Karpas-422 (cell line): ENCODE measurements at regions not wholly inside any gene's neighbourhood (a gene's known extent, or its start where the extent isn't known, plus 50 kb on each side); places are given as distances from the start of the nearest gene placed in this dataset.
"Not testable (repeated sequence)": the region's sequence is repeated elsewhere in the genome, so short reads cannot be mapped to it uniquely, and the experiment has no call there.

Source experiments
- DNase-seq: peaks from one replicate; pipeline ENCODE4 v3.0.0-alpha.2; 2015
- H2AFZ ChIP-seq: fragments of 200-600 bp; sonication (generic); 2 replicates; pipeline ENCODE4 v1.6.1; 2014; ENCODE audit warnings: antibody characterized with exemption, low read length, mixed read lengths
- H3K27ac ChIP-seq: fragments of 200-600 bp; sonication (generic); 2 replicates; pipeline ENCODE4 v1.5.1; 2014; ENCODE audit warnings: mild to moderate bottlenecking, low read length, moderate library complexity
- H3K27me3 ChIP-seq: fragments of 200-600 bp; sonication (generic); 2 replicates; pipeline ENCODE4 v1.6.1; 2014; ENCODE audit warnings: low read length, mixed read lengths
- H3K36me3 ChIP-seq: fragments of 200-600 bp; sonication (generic); 2 replicates; pipeline ENCODE4 v1.6.1; 2014; ENCODE audit warnings: low read length, mixed read lengths; ENCODE audit not compliant: insufficient read depth
- H3K4me1 ChIP-seq: fragments of 200-600 bp; sonication (generic); 2 replicates; pipeline ENCODE4 v1.6.1; 2014; ENCODE audit warnings: mild to moderate bottlenecking, low read length, mixed read lengths
- H3K4me2 ChIP-seq: fragments of 200-600 bp; sonication (generic); 2 replicates; pipeline ENCODE4 v1.6.1; 2014; ENCODE audit warnings: low read length, low read depth, mild to moderate bottlenecking; ENCODE audit not compliant: poor library complexity, severe bottlenecking
- H3K4me3 ChIP-seq: fragments of 200-600 bp; sonication (generic); 2 replicates; pipeline ENCODE4 v1.5.1; 2014; ENCODE audit warnings: mild to moderate bottlenecking, antibody characterized with exemption, low read length, mixed read lengths
- H3K79me2 ChIP-seq: fragments of 200-600 bp; sonication (generic); 2 replicates; pipeline ENCODE4 v1.6.1; 2014; ENCODE audit warnings: mild to moderate bottlenecking, low read length, mixed read lengths
- H3K9ac ChIP-seq: fragments of 200-600 bp; sonication (generic); 2 replicates; pipeline ENCODE4 v1.6.0; 2014; ENCODE audit warnings: low read length
- H3K9me2 ChIP-seq: fragments of 200-600 bp; sonication (generic), shearing (Covaris generic); replicated peaks from 2 replicates; pipeline ENCODE4 v1.6.0; 2014; ENCODE audit warnings: mild to moderate bottlenecking, low read length, moderate library complexity; ENCODE audit not compliant: insufficient read depth
- H3K9me3 ChIP-seq: fragments of 300-700, 200-600 bp; sonication (generic); 2 replicates; pipeline ENCODE4 v1.6.1; 2014; ENCODE audit warnings: low read length, mixed read lengths
- H4K20me1 ChIP-seq: fragments of 200-600 bp; sonication (generic); 2 replicates; pipeline ENCODE4 v1.6.1; 2014; ENCODE audit warnings: mild to moderate bottlenecking, antibody characterized with exemption, low read length, low read depth; ENCODE audit not compliant: insufficient read depth

DNA sequence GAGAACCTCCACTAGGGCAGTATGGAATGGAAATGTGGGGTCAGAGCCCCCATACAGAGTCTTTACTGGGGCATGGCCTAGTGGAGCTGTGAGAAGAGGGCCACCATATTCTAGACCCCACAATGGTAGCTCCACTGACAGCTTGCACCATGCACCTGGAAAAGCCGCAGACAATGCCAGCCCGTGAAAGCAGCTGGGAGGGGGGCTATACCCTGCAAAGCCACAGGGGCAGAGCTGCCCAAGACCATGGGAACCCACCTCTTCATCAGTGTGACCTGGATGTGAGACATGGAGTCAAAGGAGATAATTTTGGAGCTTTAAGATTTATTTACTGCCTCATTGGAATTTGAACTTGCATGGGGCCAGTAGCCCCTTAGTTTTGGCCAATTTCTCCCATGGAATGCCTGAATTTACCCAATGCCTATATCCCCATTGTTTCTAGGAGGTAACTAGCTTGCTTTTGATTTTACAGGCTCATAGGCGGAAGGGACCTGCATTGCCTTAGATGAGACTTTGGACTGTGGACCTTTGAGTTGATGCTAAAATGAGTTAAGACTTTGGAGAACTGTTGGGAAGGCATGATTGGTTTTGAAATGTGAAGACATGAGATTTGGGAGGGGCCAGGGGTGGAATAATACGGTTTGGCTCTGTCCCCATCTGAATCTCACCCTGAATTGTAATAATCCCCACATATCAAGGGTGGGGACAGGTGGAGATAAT, 89.4 kb upstream of the MAMLD1 start:
- not testable (repeated sequence) for H3K9me3 ChIP-seq, H3K4me2 ChIP-seq, H3K9ac ChIP-seq, H3K79me2 ChIP-seq, H2AFZ ChIP-seq, H3K4me1 ChIP-seq, H3K36me3 ChIP-seq, H3K9me2 ChIP-seq, DNase-seq, H3K27ac ChIP-seq, H3K27me3 ChIP-seq, H4K20me1 ChIP-seq, H3K4me3 ChIP-seq

DNA sequence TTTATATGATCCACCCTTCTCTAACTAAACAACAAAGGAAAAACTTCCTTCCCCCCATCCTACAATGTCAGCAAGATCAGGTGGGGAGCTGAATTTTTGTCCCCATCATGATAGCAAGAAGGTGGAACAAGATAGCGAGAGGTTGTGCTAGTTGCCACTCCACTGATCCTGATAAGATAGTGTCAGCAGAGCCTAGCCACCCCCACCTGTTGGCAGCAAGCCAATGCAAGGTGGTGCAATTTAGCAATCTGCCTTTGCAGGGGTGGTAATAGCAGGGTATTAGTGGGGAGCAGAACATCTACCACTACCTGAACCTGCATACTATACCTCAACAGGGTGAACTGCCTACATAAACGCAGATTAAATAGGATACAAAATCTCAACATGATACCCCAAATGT, 80.2 kb upstream of the MAMLD1 start:
- no peaks in the 10 kb centered on the region for H4K20me1 ChIP-seq
- DNase-seq: no peak
- H3K4me3 ChIP-seq: no peak overlapping the region
- no peak overlapping the region for H3K4me2 ChIP-seq
- no peaks in the 10 kb centered on the region for H3K27me3 ChIP-seq
- H3K27ac ChIP-seq: no peak overlapping the region
- H3K4me1 ChIP-seq: no peaks in the 10 kb centered on the region
- H3K9me3 ChIP-seq: no peaks in the 10 kb centered on the region
- H3K9ac ChIP-seq: no peak overlapping the region
- no peaks in the 10 kb centered on the region for H3K36me3 ChIP-seq
- H2AFZ ChIP-seq: no peak overlapping the region
- no peaks in the 10 kb centered on the region for H3K9me2 ChIP-seq
- no peaks in the 10 kb centered on the region for H3K79me2 ChIP-seq

DNA sequence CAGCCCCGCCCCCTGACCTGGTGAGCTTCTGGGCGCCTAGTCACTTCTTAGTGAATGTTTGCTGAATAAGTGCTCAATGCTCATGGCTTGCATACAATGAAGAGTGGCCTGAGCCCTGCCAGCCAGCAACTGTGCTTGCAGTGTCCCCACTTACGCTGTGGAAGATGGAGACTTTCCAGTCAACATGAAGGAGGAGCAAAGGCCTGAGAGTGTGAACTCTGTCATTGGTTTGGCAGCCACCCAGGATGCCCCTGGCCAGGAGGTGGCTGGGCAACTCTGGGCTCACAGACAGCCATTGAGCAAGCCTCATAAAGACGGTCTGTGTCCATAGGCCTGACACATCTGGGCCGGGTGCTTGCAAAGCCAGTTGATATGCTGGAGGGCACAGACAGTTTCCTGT, 72.1 kb upstream of the MAMLD1 start:
- Histone ChIP-seq H3K36me3 (no peaks in the 10 kb centered on the region), H3K4me2 (no peak overlapping the region), H3K9me2 (no peaks in the 10 kb centered on the region), H4K20me1 (no peaks in the 10 kb centered on the region), H3K27ac (no peak overlapping the region), H2AFZ (no peak overlapping the region), H3K4me1 (no peaks in the 10 kb centered on the region), H3K9me3 (no peaks in the 10 kb centered on the region), H3K9ac (no peak overlapping the region), H3K27me3 (no peaks in the 10 kb centered on the region), H3K4me3 (no peak overlapping the region), H3K79me2 (no peaks in the 10 kb centered on the region)
- DNase-seq: no peak

DNA sequence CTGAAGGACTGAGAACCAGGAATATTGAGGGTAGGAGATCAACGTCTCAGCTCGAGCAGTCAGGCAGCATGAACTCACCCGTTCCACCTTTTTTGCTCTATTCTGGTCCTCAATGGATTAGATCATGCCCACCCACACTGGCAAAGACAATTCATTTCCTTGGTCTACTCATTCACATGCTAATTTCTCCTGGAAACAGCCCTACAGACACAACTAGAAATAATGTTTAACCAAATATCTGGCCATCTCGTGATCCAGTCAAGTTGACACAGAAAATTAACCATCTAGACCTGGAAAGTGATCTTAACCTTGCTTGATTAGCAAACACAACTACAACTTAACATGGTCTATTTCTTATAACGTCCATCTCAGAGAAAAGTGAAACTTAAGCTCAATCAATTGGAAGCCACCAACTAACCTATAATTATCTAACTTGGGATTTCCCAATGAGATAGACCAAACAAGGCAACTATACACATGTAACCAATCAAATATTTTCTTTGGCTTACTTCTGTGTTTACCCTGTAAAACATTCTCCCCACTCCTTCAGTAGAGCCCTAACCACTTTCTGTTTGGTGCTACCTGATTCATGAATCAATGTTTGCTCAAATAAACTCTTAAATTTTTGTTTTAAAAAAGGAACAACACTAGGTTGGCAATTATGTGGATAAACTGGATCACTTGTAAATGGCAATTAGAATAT, 69.7 kb upstream of the MAMLD1 start:
- H3K79me2 ChIP-seq: no peaks in the 10 kb centered on the region
- H3K27me3 ChIP-seq: no peaks in the 10 kb centered on the region
- H3K9ac ChIP-seq: no peak overlapping the region
- no peak overlapping the region for H3K4me2 ChIP-seq
- H3K9me3 ChIP-seq: no peaks in the 10 kb centered on the region
- no peaks in the 10 kb centered on the region for H3K4me1 ChIP-seq
- no peak overlapping the region for H3K27ac ChIP-seq
- H3K36me3 ChIP-seq: no peaks in the 10 kb centered on the region
- H3K9me2 ChIP-seq: no peaks in the 10 kb centered on the region
- no peak overlapping the region for H3K4me3 ChIP-seq
- no peak overlapping the region for H2AFZ ChIP-seq
- H4K20me1 ChIP-seq: no peaks in the 10 kb centered on the region
- DNase-seq: no peak

DNA sequence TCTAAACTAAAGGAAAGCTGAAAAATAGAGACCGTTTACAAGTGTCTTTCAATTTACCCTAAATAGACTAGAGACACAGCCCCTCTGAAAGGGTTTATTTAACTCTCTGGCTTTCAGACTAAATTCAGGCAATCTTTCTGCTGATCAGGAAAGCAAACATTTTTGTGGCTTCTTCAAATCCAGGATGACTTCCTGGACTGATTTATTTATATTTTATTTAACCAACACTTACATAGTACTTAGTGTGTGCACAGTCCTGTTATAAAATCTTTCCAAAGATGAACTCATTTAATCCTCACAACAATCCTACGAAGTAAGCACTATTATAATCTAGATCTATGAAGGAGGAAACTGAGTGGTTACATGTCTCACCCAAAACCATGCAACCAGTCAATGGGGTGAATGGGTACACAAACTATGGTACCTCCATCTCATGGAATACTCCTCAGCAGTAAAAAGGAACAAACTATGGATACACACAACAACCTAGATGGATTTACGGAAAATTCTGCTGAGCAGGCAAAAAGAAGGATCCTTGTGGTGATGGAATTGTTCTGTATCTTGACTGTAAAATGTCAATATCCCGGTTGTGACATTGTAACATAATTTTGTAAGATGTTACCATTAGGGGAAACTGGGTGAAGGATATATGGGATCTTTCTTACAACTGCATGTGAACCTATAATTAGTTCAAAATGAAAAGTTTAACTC, 64.1 kb upstream of the MAMLD1 start:
- DNase-seq: no peak
- Histone ChIP-seq H3K27me3 (no peaks in the 10 kb centered on the region), H3K79me2 (no peaks in the 10 kb centered on the region), H3K9me2 (no peaks in the 10 kb centered on the region), H3K4me2 (no peak overlapping the region), H4K20me1 (no peaks in the 10 kb centered on the region), H3K9me3 (no peaks in the 10 kb centered on the region), H3K9ac (no peak overlapping the region), H3K4me3 (no peak overlapping the region), H3K4me1 (no peaks in the 10 kb centered on the region), H2AFZ (no peak overlapping the region), H3K36me3 (no peaks in the 10 kb centered on the region), H3K27ac (no peak overlapping the region)

DNA sequence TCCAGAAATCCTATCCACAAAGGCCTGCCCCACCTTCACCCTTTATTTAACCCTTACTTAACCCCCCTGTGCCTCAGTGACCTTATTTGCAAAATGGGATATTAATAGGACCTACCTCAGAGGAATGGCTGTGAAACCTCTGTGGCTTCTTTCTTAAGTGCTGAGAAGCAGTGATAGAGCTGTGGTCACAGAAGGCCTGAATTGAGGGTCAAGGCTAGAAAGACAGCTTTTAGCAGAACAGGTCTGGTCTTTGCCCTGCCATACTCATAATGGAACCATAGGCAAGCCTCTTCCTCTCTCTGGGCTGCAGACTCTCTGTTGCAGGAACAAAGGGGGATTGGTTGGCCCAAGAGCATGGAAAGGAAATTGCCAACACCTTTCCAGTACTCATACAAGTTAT, 63.5 kb upstream of the MAMLD1 start:
- no peak overlapping the region for H3K4me3 ChIP-seq
- no peak overlapping the region for H3K4me2 ChIP-seq
- H3K4me1 ChIP-seq: no peaks in the 10 kb centered on the region
- no peak overlapping the region for H3K27ac ChIP-seq
- no peaks in the 10 kb centered on the region for H3K36me3 ChIP-seq
- H4K20me1 ChIP-seq: no peaks in the 10 kb centered on the region
- no peak overlapping the region for H3K9ac ChIP-seq
- H3K9me3 ChIP-seq: no peaks in the 10 kb centered on the region
- H3K9me2 ChIP-seq: no peaks in the 10 kb centered on the region
- H3K27me3 ChIP-seq: no peaks in the 10 kb centered on the region
- no peak for DNase-seq
- no peak overlapping the region for H2AFZ ChIP-seq
- H3K79me2 ChIP-seq: no peaks in the 10 kb centered on the region

DNA sequence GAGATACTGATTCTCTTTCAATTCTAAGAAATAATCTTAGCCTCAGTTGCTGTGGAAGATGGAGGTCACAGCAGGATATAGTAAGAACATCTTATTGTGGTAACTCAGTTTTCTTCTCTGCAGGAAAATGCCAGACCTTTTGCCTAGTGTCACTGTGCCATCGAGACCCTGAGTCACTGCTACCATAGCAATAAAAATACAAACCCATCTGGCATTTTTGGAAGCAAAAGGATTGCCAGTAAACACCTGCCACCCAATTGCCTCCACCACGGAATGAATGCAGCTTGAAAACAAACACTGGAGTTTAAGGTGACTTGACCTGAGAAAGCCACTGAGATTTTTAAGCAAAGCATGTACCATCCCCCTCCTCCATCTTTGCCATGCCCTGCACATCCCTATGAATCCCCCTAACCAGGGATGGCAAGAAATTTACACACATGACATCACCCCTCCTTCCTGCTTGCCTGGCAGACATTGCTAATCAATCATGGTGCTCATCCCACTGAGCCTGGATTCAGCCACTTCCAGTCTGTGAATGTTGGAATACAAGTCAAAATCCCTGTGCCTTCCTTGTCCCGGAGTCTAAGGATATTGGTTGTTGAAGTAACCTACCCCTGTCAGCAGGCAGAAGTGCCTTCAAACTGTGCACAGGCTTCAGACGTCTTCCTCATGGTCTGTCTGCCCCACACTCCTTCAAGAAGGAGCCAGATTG, 59.6 kb upstream of the MAMLD1 start:
- Histone ChIP-seq H2AFZ (no peak overlapping the region), H3K27me3 (no peaks in the 10 kb centered on the region), H3K36me3 (no peaks in the 10 kb centered on the region), H3K27ac (no peak overlapping the region), H3K4me3 (no peak overlapping the region), H3K4me1 (no peaks in the 10 kb centered on the region), H3K9me2 (no peaks in the 10 kb centered on the region), H3K79me2 (no peaks in the 10 kb centered on the region), H3K9me3 (no peaks in the 10 kb centered on the region), H3K4me2 (no peak overlapping the region), H4K20me1 (no peaks in the 10 kb centered on the region), H3K9ac (no peak overlapping the region)
- DNase-seq: no peak

DNA sequence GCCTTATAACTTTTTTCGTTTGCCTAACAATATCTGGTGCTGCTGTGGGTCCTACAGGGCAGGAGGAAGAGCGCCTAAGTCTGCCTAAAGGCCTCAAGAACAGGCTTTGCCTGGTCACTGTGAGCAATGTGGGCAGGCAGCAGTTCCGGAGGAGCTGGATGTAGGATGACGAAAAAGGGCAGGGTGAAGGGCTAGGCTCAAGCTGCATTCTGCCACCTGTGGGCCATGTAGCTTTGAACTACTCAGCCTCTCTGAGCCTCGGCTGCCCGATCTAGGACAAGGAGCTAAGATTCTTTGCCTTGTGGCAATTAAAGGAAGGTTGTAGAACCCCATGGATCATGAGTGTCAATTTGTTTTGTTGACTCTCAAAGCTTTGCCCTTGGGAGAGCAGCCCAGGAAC, 57.1 kb upstream of the MAMLD1 start:
- Histone ChIP-seq H3K36me3 (no peaks in the 10 kb centered on the region), H3K4me3 (no peak overlapping the region), H3K4me1 (no peaks in the 10 kb centered on the region), H3K9ac (no peak overlapping the region), H3K27me3 (no peaks in the 10 kb centered on the region), H3K9me3 (no peaks in the 10 kb centered on the region), H2AFZ (no peak overlapping the region), H3K27ac (no peak overlapping the region), H4K20me1 (no peaks in the 10 kb centered on the region), H3K79me2 (no peaks in the 10 kb centered on the region), H3K9me2 (no peaks in the 10 kb centered on the region), H3K4me2 (no peak overlapping the region)
- no peak for DNase-seq
